ENCODE measurements at regions not wholly inside any gene's neighbourhood (a gene's known extent, or its start where the extent isn't known, plus 50 kb on each side); places are given as distances from the start of the nearest gene placed in this dataset.

- TF ChIP-seq CTCF (IDR thresholded peaks at IDR 0.05) (no peak), POLR2A (IDR thresholded peaks at IDR 0.05) (no peak)
Observed at GRCh38 chr2:126748188-126748760, 92.3 kb downstream of the GYPC start.
